ENCODE measurements at regions not wholly inside any gene's neighbourhood (a gene's known extent, or its start where the extent isn't known, plus 50 kb on each side); places are given as distances from the start of the nearest gene placed in this dataset.

DNA sequence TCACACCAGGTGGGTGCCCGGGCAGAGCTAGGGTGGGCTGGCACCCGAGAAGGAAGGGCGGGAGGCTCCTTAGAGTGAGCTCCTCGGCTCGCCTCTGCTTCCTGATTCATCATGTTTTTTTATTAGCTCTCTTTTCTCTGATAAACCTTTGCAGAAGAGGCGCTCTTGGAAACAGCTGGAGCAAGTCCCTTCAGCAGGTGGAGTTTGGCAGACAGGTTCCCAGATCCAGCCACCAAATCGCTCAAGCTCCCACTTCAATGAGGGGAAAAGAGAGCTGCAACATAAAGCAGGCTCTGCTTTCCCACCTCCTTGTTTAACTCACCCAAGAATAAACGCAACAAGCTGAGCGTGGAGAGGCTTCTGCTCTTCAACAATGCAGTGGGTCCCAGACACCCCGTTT lies 244.8 kb downstream of the TSHZ3 start:
- Histone ChIP-seq H4K91ac (ENCODE audit: insufficient read length, low read depth, low read length) (no peak overlapping the region), H3K4me2 (ENCODE audit: insufficient read depth, insufficient read length, low read length) (no peak overlapping the region), H3K9ac (ENCODE audit: extremely low read depth, insufficient read length, low read length) (no peak overlapping the region), H3K56ac (ENCODE audit: insufficient read length, low read depth, low read length) (no peak overlapping the region), H2BK120ac (ENCODE audit: low read depth, low read length, poor library complexity, severe bottlenecking) (no peak overlapping the region), H4K5ac (ENCODE audit: insufficient read length, low read depth, low read length) (no peak overlapping the region), H2AK5ac (ENCODE audit: insufficient read length, low read length) (no peak overlapping the region), H2BK15ac (ENCODE audit: low read depth, low read length) (no peak overlapping the region), H3K4me1 (ENCODE audit: insufficient read depth, low read length) (peaks cover 8% of the 10 kb centered on the region), H2BK12ac (ENCODE audit: insufficient read length, low read depth, low read length) (no peak overlapping the region), H3K23me2 (ENCODE audit: insufficient read length, low read depth, low read length, poor library complexity, severe bottlenecking) (no peaks in the 10 kb centered on the region), H3K79me2 (ENCODE audit: insufficient read depth, low read length) (no peaks in the 10 kb centered on the region), H4K8ac (replicated peaks; ENCODE audit: insufficient read length, low read depth, low read length) (no peak overlapping the region), H3T11ph (ENCODE audit: low read length) (no peak overlapping the region), H3K23ac (ENCODE audit: insufficient read length, low read depth, low read length) (no peak overlapping the region), H3K9me3 (ENCODE audit: control insufficient read depth, low read depth, low read length) (no peaks in the 10 kb centered on the region), H2BK20ac (ENCODE audit: low read depth, low read length, poor library complexity, severe bottlenecking) (no peak overlapping the region), H3K4ac (ENCODE audit: low read depth, low read length) (no peak overlapping the region), H3K79me1 (ENCODE audit: insufficient read depth, low read depth, low read length, poor library complexity, severe bottlenecking) (no peaks in the 10 kb centered on the region), H4K20me1 (ENCODE audit: control insufficient read depth, insufficient read depth, insufficient read length) (no peaks in the 10 kb centered on the region), H3K27ac (ENCODE audit: insufficient read length, low read depth, low read length) (no peak overlapping the region), H3K27me3 (ENCODE audit: insufficient read depth, low read length) (no peaks in the 10 kb centered on the region), H2AFZ (ENCODE audit: low read length) (no peak overlapping the region), H3K14ac (ENCODE audit: insufficient read depth, low read length) (no peak overlapping the region), H3K18ac (ENCODE audit: insufficient read length, low read depth, low read length) (no peak overlapping the region), H2BK5ac (ENCODE audit: insufficient read length, low read length) (no peak overlapping the region)
- no peak for TF ChIP-seq CTCF (conservative IDR thresholded peaks at IDR 0.05)
- H3K27ac Mint-ChIP-seq = no peak overlapping the region
- no CpG with 5 or more reads among the region's 10 CpGs for WGBS (ENCODE audit: extremely low coverage, insufficient read length, low lambda C conversion rate)
- no peak for DNase-seq
- no peaks in the 10 kb centered on the region for H3K36me3 Mint-ChIP-seq (ENCODE audit: insufficient read depth in 1 of 3, low read depth in 3 of 3)
- no peaks in the 10 kb centered on the region for H3K9me3 Mint-ChIP-seq
- H3K4me1 Mint-ChIP-seq = peaks cover 42 to 43% of the 10 kb centered on the region in 2 experiments
- H3K4me3 Mint-ChIP-seq = no peak overlapping the region
- H3K27me3 Mint-ChIP-seq (ENCODE audit: low read depth) = no peaks in the 10 kb centered on the region

All from H9 (cell line).